GM21786 (cell line): ENCODE measurements at regions not wholly inside any gene's neighbourhood (a gene's known extent, or its start where the extent isn't known, plus 50 kb on each side); places are given as distances from the start of the nearest gene placed in this dataset.

ENCODE experiments used
- ATAC-seq: cut with Tn5 transposase; IDR thresholded peaks from one replicate; pipeline ENCODE4 v1.9.1; 2021; ENCODE audit not compliant: unreplicated experiment

GRCh38 chr3:105923140-105923539 lies 54.3 kb upstream of the CBLB start:
- ATAC-seq = no peak

- no peak for ATAC-seq
These were observed 58.9 kb upstream of the CBLB start for GRCh38 chr3:105927741-105928140.

GRCh38 chr3:105930733-105931132 lies 61.9 kb upstream of the CBLB start:
- ATAC-seq = no peak

- ATAC-seq = no peak
These were observed 62.7 kb upstream of the CBLB start for GRCh38 chr3:105931500-105931899.

GRCh38 chr3:105933871-105934270 lies 65.1 kb upstream of the CBLB start:
- no peak for ATAC-seq

- no peak for ATAC-seq
These were observed 69.3 kb upstream of the CBLB start for GRCh38 chr3:105938101-105938500.

GRCh38 chr3:105938806-105939205 lies 70.0 kb upstream of the CBLB start:
- ATAC-seq = no peak

- no peak for ATAC-seq
These were observed 75.5 kb upstream of the CBLB start for GRCh38 chr3:105944276-105944675.

- no peak for ATAC-seq
These were observed 75.9 kb upstream of the CBLB start for GRCh38 chr3:105944721-105945120.

GRCh38 chr3:105948101-105948500 lies 79.3 kb upstream of the CBLB start:
- no peak for ATAC-seq

- no peak for ATAC-seq
These were observed 82.2 kb upstream of the CBLB start for GRCh38 chr3:105950881-105951600.

GRCh38 chr3:105953831-105954230 lies 85.0 kb upstream of the CBLB start:
- no peak for ATAC-seq

GRCh38 chr3:105956306-105956705 lies 87.5 kb upstream of the CBLB start:
- ATAC-seq = no peak

- no peak for ATAC-seq
These were observed 88.9 kb upstream of the CBLB start for GRCh38 chr3:105957722-105958121.

GRCh38 chr3:105958237-105959000 lies 89.6 kb upstream of the CBLB start:
- no peak for ATAC-seq

- no peak for ATAC-seq
These were observed 91.0 kb upstream of the CBLB start for GRCh38 chr3:105959851-105960250.

GRCh38 chr3:105960381-105960780 lies 91.6 kb upstream of the CBLB start:
- ATAC-seq = no peak

GRCh38 chr3:105963161-105963560 lies 94.3 kb upstream of the CBLB start:
- no peak for ATAC-seq

GRCh38 chr3:105965384-105965783 lies 96.6 kb upstream of the CBLB start:
- no peak for ATAC-seq

- ATAC-seq = no peak
These were observed 98.3 kb upstream of the CBLB start for GRCh38 chr3:105967117-105967516.

GRCh38 chr3:105970283-105970682 lies 101.5 kb upstream of the CBLB start:
- no peak for ATAC-seq

- ATAC-seq = no peak
These were observed 103.3 kb upstream of the CBLB start for GRCh38 chr3:105972069-105972468.

GRCh38 chr3:105974381-105974780 lies 105.6 kb upstream of the CBLB start:
- no peak for ATAC-seq
